HL-60 (cell line): ENCODE measurements at regions not wholly inside any gene's neighbourhood (a gene's known extent, or its start where the extent isn't known, plus 50 kb on each side); places are given as distances from the start of the nearest gene placed in this dataset.

Experiments
- POLR2AphosphoS5 ChIP-seq: IDR thresholded peaks from 2 replicates; pipeline ENCODE4 v1.6.1; 2012; ENCODE audit warnings: low read depth
- TF ChIP-seq, protein P1 (sequence below): IDR thresholded peaks from one replicate; pipeline ENCODE4 v1.5.1; 2011; ENCODE audit warnings: low read length, control low read depth, inconsistent platforms; ENCODE audit not compliant: insufficient read depth
- TF ChIP-seq, protein P2 (sequence below): IDR thresholded peaks from 2 replicates; pipeline ENCODE4 v1.6.1; 2012; ENCODE audit warnings: low read depth; ENCODE audit not compliant: insufficient replicate concordance

DNA sequence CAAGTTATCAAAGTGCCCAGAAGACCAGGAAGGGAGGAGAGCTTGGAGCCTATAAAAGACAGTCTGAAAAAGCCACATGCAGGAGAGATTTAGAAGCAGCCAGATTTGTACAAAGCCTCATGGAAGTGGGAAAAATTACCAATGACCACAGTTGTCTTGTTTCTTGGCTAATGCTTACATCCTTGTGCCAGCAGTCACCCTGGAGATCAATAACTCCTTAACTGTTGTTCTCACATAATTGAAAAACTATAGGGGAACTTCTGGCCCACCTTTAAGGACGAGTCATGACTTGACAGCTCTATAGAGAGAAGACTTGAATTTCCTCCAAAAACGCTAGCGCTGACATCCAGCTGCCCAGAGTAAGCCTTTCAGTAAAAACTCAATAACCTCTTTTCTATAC is 313.1 kb downstream of the GALC start:
- TF ChIP-seq, protein P1, sequence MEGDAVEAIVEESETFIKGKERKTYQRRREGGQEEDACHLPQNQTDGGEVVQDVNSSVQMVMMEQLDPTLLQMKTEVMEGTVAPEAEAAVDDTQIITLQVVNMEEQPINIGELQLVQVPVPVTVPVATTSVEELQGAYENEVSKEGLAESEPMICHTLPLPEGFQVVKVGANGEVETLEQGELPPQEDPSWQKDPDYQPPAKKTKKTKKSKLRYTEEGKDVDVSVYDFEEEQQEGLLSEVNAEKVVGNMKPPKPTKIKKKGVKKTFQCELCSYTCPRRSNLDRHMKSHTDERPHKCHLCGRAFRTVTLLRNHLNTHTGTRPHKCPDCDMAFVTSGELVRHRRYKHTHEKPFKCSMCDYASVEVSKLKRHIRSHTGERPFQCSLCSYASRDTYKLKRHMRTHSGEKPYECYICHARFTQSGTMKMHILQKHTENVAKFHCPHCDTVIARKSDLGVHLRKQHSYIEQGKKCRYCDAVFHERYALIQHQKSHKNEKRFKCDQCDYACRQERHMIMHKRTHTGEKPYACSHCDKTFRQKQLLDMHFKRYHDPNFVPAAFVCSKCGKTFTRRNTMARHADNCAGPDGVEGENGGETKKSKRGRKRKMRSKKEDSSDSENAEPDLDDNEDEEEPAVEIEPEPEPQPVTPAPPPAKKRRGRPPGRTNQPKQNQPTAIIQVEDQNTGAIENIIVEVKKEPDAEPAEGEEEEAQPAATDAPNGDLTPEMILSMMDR, result no peak
- TF ChIP-seq, protein P2, sequence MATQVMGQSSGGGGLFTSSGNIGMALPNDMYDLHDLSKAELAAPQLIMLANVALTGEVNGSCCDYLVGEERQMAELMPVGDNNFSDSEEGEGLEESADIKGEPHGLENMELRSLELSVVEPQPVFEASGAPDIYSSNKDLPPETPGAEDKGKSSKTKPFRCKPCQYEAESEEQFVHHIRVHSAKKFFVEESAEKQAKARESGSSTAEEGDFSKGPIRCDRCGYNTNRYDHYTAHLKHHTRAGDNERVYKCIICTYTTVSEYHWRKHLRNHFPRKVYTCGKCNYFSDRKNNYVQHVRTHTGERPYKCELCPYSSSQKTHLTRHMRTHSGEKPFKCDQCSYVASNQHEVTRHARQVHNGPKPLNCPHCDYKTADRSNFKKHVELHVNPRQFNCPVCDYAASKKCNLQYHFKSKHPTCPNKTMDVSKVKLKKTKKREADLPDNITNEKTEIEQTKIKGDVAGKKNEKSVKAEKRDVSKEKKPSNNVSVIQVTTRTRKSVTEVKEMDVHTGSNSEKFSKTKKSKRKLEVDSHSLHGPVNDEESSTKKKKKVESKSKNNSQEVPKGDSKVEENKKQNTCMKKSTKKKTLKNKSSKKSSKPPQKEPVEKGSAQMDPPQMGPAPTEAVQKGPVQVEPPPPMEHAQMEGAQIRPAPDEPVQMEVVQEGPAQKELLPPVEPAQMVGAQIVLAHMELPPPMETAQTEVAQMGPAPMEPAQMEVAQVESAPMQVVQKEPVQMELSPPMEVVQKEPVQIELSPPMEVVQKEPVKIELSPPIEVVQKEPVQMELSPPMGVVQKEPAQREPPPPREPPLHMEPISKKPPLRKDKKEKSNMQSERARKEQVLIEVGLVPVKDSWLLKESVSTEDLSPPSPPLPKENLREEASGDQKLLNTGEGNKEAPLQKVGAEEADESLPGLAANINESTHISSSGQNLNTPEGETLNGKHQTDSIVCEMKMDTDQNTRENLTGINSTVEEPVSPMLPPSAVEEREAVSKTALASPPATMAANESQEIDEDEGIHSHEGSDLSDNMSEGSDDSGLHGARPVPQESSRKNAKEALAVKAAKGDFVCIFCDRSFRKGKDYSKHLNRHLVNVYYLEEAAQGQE, result no peak
- TF ChIP-seq POLR2AphosphoS5, result no peak
